Tibial artery (tissue), 4 donors: ENCODE measurements at regions not wholly inside any gene's neighbourhood (a gene's known extent, or its start where the extent isn't known, plus 50 kb on each side); places are given as distances from the start of the nearest gene placed in this dataset.

Experiments used
- DNase-seq, 2 donors: peaks; one replicate each; pipeline ENCODE4 v3.0.0-alpha.2; 2019
- H3K27ac ChIP-seq, 2 donors: fragments of 200-600 bp; sonication (generic) in 1 of 2; 1 replicate in 1 of 2; 2 replicates in 1 of 2; pipeline ENCODE4 v1.5.1; 2018 to 2019; ENCODE audit warnings: mild to moderate bottlenecking in 1 of 2
- H3K27me3 ChIP-seq, 2 donors: fragments of 200-600 bp; sonication (generic) in 1 of 2; one replicate each; pipeline versions ENCODE4 v1.5.1 to v1.6.0; 2016 to 2019
- H3K36me3 ChIP-seq, 3 donors: fragments of 200-600 bp; sonication (generic) in 2 of 3; one replicate each; pipeline ENCODE4 v1.5.1; 2016 to 2019; ENCODE audit warnings: mild to moderate bottlenecking in 2 of 3
- H3K4me1 ChIP-seq, 4 donors: fragments of 200-600 bp; sonication (generic) in 2 of 4; 1 replicate in 3 of 4; 2 replicates in 1 of 4; pipeline ENCODE4 v1.5.1; 2016 to 2019
- H3K4me3 ChIP-seq, 2 donors: fragments of 200-600 bp; sonication (generic) in 1 of 2; 1 replicate in 1 of 2; 2 replicates in 1 of 2; pipeline ENCODE4 v1.5.1; 2018 to 2019; ENCODE audit warnings: mild to moderate bottlenecking in 2 of 2
- H3K9me3 ChIP-seq, 3 donors: fragments of 200-600 bp; sonication (generic) in 1 of 3; one replicate each; pipeline ENCODE4 v1.5.1; 2016 to 2019
- CTCF ChIP-seq, 2 experiments: fragments of 200-600 bp in 1 of 2; fragments of 450-650 bp in 1 of 2; IDR thresholded peaks; one replicate each; pipeline ENCODE4 v1.5.1; 2017 to 2019; ENCODE audit warnings: antibody characterized with exemption in 2 of 2, mild to moderate bottlenecking in 1 of 2, moderate library complexity in 1 of 2
- intact Hi-C: fragments of 100-400 bp; cut with DNase I; formaldehyde crosslinking; loops from one replicate; pipeline ENCODE4 v1.15.0; 2023; ENCODE audit warnings: low total_unique reads

DNA sequence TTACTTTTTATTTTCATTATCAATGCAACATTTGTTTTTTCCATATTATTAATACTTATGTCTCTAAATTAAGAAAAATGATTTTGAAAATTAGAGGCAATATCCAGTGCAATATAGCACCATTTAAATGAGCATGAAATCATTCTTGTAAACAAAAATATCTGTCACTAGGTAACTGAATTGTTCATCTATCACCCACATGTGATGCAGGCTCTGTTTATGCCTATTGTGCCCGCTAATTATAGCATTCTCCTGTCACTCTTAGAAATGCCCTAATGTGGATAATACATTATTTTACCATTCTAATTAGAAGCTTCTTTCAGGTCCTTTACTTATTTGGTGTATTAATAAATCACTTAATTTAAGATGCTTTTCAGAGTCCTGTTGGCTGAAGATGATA lies 1332.4 kb downstream of the AACS start:
- DNase-seq, result no peak
- H3K4me1 ChIP-seq, result no peaks in the 10 kb centered on the region
- no peaks in the 10 kb centered on the region for H3K27me3 ChIP-seq
- H3K27ac ChIP-seq, result no peak overlapping the region
- intact Hi-C loops, result loop anchor here (5.0 kb wide), 1 partner anchor 995 kb away; no protein-coding TSS in a partner anchor
- no peak for TF ChIP-seq CTCF (IDR thresholded peaks at IDR 0.05)
- H3K9me3 ChIP-seq, result peaks cover 0 to 11% (median 0%) of the 10 kb centered on the region in 3 donors
- H3K36me3 ChIP-seq, result no peaks in the 10 kb centered on the region
- no peak overlapping the region for H3K4me3 ChIP-seq

DNA sequence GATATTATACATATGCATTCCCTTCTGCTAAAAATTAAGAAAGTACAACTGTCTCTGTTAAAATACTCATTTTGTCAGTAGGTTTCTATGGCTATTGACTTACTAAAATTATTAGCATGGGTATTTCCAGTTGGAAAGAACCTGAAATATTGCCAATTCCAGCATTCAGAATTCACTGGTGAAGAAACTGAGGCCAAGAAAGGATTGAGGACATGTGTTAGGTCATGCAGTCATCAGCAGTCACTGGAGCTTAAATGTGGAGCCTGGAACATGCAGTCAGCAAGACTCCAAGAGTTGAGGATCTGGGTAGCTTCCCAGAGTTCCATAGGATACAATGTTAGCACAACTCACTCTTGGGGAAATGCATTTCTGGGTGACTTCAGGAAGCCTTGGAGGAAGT lies 1335.6 kb downstream of the AACS start:
- Histone ChIP-seq H3K27ac (no peak overlapping the region), H3K4me1 (no peaks in the 10 kb centered on the region), H3K9me3 (peaks cover 0 to 11% (median 0%) of the 10 kb centered on the region in 3 donors), H3K4me3 (no peak overlapping the region), H3K36me3 (no peaks in the 10 kb centered on the region), H3K27me3 (no peaks in the 10 kb centered on the region)
- no peak for TF ChIP-seq CTCF (IDR thresholded peaks at IDR 0.05)
- intact Hi-C loops, result no loop called here
- no peak for DNase-seq

- Histone ChIP-seq H3K36me3 (no peaks in the 10 kb centered on the region), H3K4me1 (no peaks in the 10 kb centered on the region), H3K27ac (no peak overlapping the region), H3K9me3 (no peaks in the 10 kb centered on the region), H3K27me3 (no peaks in the 10 kb centered on the region), H3K4me3 (no peak overlapping the region)
- no peak for DNase-seq
- no peak for TF ChIP-seq CTCF (IDR thresholded peaks at IDR 0.05)
- intact Hi-C loops, result no loop called here
These were observed 1339.2 kb downstream of the AACS start for GRCh38 chr12:126404293-126404881.

- no peak for DNase-seq
These were observed 1353.2 kb downstream of the AACS start for GRCh38 chr12:126418400-126418799.

DNA sequence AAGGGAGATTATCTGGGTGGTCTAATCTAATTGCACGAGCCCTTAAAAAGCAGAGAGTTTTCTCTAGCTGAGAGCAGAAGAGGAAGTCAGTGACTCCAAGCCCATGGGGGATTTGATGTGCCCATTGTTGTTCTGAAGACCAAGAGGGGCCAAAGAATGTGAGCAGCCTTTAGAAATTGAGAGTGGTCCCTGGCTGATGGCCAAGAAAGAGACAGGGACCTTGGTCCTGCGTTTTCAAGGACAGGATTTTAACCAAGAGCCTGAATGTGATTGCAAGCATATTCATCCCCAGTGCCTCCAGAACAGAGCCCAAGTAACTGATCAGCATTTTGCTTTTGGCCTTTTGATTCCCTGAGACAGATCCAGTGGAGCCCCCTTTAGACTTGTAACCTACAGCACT lies 1353.9 kb downstream of the AACS start:
- Histone ChIP-seq H3K9me3 (no peaks in the 10 kb centered on the region), H3K4me3 (no peak overlapping the region), H3K27ac (no peak overlapping the region), H3K4me1 (no peaks in the 10 kb centered on the region), H3K27me3 (no peaks in the 10 kb centered on the region), H3K36me3 (no peaks in the 10 kb centered on the region)
- no peak for DNase-seq
- TF ChIP-seq CTCF (IDR thresholded peaks at IDR 0.05), result no peak
- intact Hi-C loops, result no loop called here

More at GRCh38 chr12:126418400-126418799, 1353.2 kb downstream of the AACS start:
- Histone ChIP-seq H3K4me3 (no peak overlapping the region), H3K27me3 (no peaks in the 10 kb centered on the region), H3K4me1 (no peaks in the 10 kb centered on the region), H3K36me3 (no peaks in the 10 kb centered on the region), H3K27ac (no peak overlapping the region), H3K9me3 (no peaks in the 10 kb centered on the region)
- intact Hi-C loops, result no loop called here
- no peak for TF ChIP-seq CTCF (IDR thresholded peaks at IDR 0.05)

DNA sequence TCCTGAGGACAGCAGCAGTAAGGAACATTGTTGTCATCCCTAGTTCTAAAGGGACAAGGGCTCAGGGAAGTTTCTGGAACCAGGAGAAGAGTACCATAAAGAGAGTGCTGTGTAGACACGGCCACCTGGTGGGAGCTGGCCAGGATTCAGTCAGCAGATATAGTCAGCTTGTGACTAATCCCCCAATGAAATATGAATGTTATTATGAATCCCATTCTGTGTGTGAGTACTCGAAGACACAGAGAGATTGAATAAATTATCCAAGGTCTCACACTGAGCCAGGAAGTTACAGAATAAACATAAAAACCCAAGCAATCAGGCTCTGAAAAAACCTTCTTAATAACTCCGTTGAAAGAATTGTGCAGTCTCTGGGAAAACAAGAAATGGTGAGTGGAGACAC lies 1359.5 kb downstream of the AACS start:
- no peaks in the 10 kb centered on the region for H3K27me3 ChIP-seq
- TF ChIP-seq CTCF (IDR thresholded peaks at IDR 0.05), result no peak

More for the DNA sequence above, 1359.5 kb downstream of the AACS start:
- H3K4me3 ChIP-seq, result no peak overlapping the region
- no peaks in the 10 kb centered on the region for H3K9me3 ChIP-seq
- intact Hi-C loops, result no loop called here
- no peak for DNase-seq
- no peak overlapping the region for H3K27ac ChIP-seq
- no peaks in the 10 kb centered on the region for H3K4me1 ChIP-seq
- no peaks in the 10 kb centered on the region for H3K36me3 ChIP-seq
